HG02642 (cell line): ENCODE measurements at regions not wholly inside any gene's neighbourhood (a gene's known extent, or its start where the extent isn't known, plus 50 kb on each side); places are given as distances from the start of the nearest gene placed in this dataset.

Source experiments
- ATAC-seq: cut with Tn5 transposase; IDR thresholded peaks from one replicate; pipeline ENCODE4 v1.9.1; 2021; ENCODE audit warnings: mild to moderate bottlenecking; ENCODE audit not compliant: unreplicated experiment, poor library complexity

DNA sequence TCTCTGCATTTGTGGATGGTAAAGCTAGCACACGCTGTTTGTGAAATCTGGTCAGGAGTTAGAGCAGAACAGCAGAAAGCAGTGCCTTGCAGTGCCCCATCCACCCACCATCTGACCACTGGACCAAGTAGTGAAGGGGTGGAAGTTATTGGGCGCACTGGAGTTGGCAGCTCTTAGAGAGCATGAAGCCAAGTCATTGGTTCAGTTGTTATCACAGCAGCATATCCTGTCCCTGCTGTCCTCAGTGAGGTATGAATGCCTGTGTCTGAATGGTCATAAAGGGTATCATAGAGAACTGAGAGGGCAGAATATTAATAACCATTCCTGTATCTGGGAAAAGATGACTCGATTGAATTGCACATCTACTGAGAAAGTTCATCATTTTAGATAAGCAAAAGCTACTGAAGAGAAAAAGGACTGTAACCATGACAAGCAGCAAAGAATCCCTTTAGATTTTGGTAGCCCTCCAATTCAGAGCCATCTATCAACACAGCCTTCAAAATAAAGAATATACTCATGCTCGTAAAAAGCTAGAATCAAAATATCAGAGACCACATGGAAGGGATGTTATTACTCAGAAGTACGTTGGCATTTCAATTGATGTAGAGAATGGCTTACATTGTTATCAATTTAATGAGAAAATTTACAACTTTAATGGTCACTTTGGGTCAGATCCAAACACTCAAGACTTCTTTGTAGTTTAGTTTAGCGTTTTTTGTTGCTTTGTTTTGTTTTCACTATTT lies 919.0 kb downstream of the EFNB2 start:
- no peak for ATAC-seq

GRCh38 chr13:105612541-105612940 lies 922.9 kb downstream of the EFNB2 start:
- ATAC-seq = no peak

DNA sequence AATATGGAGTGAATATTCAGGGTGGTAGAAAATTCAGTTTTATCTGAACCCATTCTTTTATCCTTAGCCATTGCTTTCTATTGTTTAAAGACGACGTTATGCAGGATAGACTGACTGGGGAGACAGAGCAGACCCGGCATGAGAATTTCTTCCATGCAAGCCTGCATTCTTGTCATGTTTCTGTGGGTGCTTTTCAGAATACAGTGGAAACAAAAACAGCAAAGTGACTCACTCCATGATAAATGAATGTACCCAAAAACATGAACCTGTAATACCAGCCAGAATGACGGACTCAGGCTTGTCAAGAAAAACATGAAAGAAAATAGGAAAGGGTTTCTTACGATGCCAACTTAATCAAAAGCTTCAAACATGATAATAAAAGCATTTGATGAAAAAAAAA lies 924.0 kb downstream of the EFNB2 start:
- no peak for ATAC-seq

DNA sequence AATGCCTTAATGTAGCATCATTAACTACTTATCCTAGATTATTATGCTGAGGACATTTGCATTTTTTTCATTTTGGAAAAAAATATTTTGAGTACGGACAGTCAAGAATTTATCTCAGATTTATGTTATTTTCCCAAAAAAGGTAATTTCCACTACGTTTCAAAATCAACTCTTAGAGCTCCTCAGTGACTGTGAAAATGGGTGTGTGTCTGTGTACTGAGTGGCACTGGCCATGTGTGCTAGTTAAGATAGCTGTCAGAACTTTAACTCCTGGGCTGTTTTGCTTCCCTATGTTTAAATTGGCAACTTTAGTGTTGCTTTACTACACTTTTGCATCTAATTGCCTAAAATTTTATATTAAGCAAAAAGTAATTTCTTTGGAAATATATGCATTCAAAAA lies 927.4 kb downstream of the EFNB2 start:
- ATAC-seq = no peak

DNA sequence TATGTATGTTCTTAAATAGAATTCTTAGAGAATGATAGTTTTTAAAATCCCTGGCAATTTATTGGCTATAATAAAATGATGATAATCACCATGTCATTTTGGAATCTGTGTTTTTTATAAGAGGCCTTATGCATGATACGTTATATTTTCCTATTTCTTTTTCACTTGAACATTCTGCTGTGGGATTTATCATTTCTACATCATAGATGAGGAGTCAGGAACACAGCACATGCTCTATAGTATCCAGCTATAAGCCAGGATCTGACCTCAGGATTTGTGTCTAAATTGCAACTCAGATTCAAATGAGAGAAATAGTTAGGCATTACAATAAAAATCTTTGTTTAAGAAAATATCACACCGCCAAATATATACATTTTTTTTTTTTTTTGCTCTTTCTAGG lies 928.0 kb downstream of the EFNB2 start:
- no peak for ATAC-seq

GRCh38 chr13:105607016-105607415 lies 928.4 kb downstream of the EFNB2 start:
- no peak for ATAC-seq

- ATAC-seq = no peak
Observed at GRCh38 chr13:105602956-105603670, 932.3 kb downstream of the EFNB2 start.

- no peak for ATAC-seq
Observed at GRCh38 chr13:105599477-105600037, 935.9 kb downstream of the EFNB2 start.

GRCh38 chr13:105598529-105598928 lies 936.9 kb downstream of the EFNB2 start:
- ATAC-seq = no peak

DNA sequence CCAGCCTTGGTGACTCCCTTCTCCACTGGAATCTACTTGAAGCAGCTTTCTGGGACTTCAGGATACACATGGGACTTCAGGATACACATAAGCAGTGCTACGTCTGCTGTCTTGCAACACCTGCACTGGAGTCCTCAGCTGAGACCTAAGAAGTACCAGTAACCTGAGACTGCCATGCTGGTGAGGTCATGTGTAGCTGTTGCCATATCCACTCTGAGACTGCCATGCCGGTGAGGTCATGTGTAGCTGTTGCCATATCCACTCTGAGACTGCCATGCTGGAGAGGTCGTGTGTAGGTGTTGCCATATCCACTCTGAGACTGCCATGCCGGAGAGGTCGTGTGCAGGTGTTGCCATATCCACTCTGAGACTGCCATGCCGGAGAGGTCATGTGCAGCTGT lies 937.9 kb downstream of the EFNB2 start:
- ATAC-seq = no peak

GRCh38 chr13:105595471-105595870 lies 940.0 kb downstream of the EFNB2 start:
- no peak for ATAC-seq

DNA sequence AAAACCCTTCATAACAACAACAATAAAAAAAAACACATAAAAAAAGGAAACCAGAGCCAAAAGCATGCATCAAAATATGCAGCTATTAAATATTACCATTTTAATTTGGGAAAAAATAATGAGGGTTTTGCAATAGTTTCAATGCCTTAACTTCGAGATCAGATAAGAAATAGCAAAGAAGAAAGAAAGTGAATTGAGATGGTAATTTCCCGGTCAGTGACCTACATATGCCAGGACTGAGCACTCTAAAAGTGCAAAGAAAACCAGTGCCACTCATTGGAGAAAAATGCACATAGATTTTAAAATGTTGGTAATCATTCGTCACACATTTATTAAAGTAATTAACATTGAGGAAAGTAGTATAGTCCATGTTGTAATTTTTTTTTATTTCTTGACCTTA lies 944.2 kb downstream of the EFNB2 start:
- ATAC-seq = no peak

- no peak for ATAC-seq
Observed at GRCh38 chr13:105587786-105588185, 947.7 kb downstream of the EFNB2 start.

GRCh38 chr13:105579821-105580710 lies 955.4 kb downstream of the EFNB2 start:
- no peak for ATAC-seq

GRCh38 chr13:105573136-105573535 lies 962.3 kb downstream of the EFNB2 start:
- ATAC-seq = no peak

DNA sequence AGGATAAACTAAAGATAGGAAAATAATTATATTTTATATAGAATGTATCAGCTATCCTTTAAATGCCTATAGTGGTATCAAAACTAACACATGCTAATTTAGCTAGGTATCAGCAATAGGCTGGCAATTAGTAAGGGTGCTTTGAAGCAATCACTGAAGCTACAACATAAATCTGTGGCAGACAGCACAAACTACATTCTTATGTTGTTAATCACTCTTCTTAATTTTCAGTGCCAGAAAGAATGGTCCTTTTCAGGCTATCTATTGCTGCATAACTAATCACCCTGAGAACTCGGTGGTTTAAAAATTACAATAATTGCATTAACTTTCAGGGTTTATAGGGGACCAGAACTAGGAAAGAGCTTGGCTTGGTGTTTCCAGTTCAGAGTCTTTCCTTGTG lies 963.1 kb downstream of the EFNB2 start:
- no peak for ATAC-seq

DNA sequence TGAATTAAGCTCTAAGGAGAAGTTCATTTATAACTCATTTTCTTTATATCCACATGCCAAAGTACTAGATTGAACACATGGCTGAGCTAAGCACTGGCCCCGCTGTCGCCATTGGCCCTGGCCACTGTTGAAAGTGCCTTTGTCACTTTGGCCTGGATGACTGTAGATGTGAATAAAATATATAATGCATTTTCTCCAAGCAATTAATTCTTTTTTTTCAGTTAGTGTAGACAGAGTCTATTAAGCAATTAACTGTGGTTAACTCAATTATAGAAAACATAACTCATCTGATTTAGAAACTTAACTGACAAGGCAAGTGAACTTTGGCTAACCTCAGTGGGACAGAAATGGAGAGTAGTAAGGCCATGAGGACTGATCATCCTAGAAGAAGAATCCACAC lies 965.6 kb downstream of the EFNB2 start:
- ATAC-seq = no peak

GRCh38 chr13:105567951-105568525 lies 967.4 kb downstream of the EFNB2 start:
- ATAC-seq = no peak

DNA sequence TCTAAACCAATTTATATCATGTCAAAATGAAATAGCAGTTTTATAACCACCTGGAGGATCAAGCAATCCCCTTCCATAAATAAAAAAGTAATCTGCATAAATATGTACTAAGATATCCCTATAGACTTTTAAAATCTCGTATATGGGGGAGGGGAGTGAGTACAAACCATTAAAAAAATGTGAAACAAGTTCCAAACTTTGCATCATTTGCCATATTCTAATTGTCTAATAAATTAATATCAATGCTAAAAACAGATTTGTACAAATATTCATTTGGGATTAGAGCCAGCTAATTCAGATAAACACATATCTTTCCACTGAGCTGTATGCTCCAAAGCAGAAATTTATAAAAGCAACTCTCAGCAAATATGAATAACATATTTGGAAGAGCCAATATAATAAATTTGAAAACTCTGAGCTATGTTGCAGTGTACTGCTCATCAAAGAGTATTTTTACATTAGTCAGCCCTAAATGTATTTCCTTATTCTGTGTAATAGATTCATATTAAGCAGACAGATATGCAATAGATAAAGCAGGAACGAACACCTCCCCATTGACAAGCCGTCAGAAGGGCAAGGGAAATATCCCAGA lies 970.2 kb downstream of the EFNB2 start:
- ATAC-seq = no peak

DNA sequence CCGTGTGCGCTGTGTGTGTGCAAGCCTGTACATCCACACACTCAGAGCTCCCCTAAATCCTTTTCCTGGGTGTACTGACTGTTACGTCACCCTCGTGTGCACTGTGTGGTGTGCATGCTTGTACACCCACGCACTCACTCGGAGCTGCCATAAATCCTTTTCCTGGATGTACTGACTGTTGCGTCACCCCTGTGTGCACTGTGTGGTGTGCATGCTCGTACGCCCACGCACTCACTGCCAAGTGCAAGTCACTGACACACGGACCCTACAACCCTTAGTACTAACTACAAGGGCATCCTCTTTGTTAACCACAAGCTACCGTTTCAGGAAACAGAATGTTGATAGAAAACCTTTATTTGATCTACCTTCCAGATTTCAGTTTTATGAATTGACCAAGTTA lies 983.4 kb downstream of the EFNB2 start:
- no peak for ATAC-seq
